ENCODE measurements at regions not wholly inside any gene's neighbourhood (a gene's known extent, or its start where the extent isn't known, plus 50 kb on each side); places are given as distances from the start of the nearest gene placed in this dataset.

DNA sequence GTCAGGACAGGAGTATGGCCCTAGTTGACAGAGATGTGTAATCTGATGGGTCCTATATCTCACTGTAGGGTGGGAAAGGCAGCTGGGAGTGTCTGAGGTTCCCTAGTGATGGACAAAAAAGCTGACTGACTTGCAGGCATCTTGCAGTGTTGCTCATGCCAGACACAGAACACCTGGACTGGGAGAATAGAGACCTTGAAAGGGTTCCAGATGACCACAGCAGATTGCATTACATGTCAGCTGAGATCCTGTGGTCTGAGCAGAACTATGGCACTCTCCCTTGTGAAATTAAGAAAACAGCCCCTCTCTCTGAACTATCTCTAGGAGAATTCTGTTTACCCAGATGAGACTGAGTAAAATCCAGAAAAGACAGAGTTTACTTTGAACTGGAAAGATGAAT, 212.6 kb upstream of the MAN1A1 start:
- TF ChIP-seq CTCF (conservative IDR thresholded peaks at IDR 0.05; ENCODE audit: low read depth, low read length): no peak
- no peak for TF ChIP-seq POLR2A (IDR thresholded peaks at IDR 0.05; ENCODE audit: low read depth, low read length)
- TF ChIP-seq RFX5 (IDR thresholded peaks at IDR 0.05; ENCODE audit: low read depth, low read length): no peak
- no peak for TF ChIP-seq RAD21 (IDR thresholded peaks at IDR 0.05; ENCODE audit: low read length)
- TF ChIP-seq NFE2L2 (IDR thresholded peaks at IDR 0.05; ENCODE audit: low read depth, low read length): no peak

Data from IMR-90 (cell line).